ENCODE measurements at regions not wholly inside any gene's neighbourhood (a gene's known extent, or its start where the extent isn't known, plus 50 kb on each side); places are given as distances from the start of the nearest gene placed in this dataset.
A peak's percentile ranks its signal among the peaks of the same experiment; 100 is the strongest.
"Not testable (repeated sequence)": the region's sequence is repeated elsewhere in the genome, so short reads cannot be mapped to it uniquely, and the experiment has no call there.

GRCh38 chr5:102663749-102664530 is 91.2 kb upstream of the PAM start:
- no peak for TF ChIP-seq CTCF (conservative IDR thresholded peaks at IDR 0.05; ENCODE audit: low read depth, low read length)
- no peak for DNase-seq (ENCODE audit: low read depth)
- H3K4me3 ChIP-seq (ENCODE audit: low read depth, low read length) = no peak overlapping the region

- DNase-seq (ENCODE audit: low read depth) = no peak
- TF ChIP-seq CTCF (conservative IDR thresholded peaks at IDR 0.05; ENCODE audit: low read depth, low read length) = no peak
- no peak overlapping the region for H3K4me3 ChIP-seq (ENCODE audit: low read depth, low read length)
Measured at GRCh38 chr5:102664616-102665335, 90.3 kb upstream of the PAM start.

GRCh38 chr5:102666164-102666946 is 88.8 kb upstream of the PAM start:
- TF ChIP-seq CTCF (conservative IDR thresholded peaks at IDR 0.05; ENCODE audit: low read depth, low read length) = no peak
- H3K4me3 ChIP-seq (ENCODE audit: low read depth, low read length) = no peak overlapping the region
- DNase-seq (ENCODE audit: low read depth) = no peak

- no peak overlapping the region for H3K4me3 ChIP-seq (ENCODE audit: low read depth, low read length)
- no peak for DNase-seq (ENCODE audit: low read depth)
- no peak for TF ChIP-seq CTCF (conservative IDR thresholded peaks at IDR 0.05; ENCODE audit: low read depth, low read length)
Measured at GRCh38 chr5:102668220-102668932, 86.7 kb upstream of the PAM start.

- no peak for DNase-seq (ENCODE audit: low read depth)
- H3K4me3 ChIP-seq (ENCODE audit: low read depth, low read length) = no peak overlapping the region
- peak; percentile 91 for TF ChIP-seq CTCF (conservative IDR thresholded peaks at IDR 0.05; ENCODE audit: low read depth, low read length)
Measured at GRCh38 chr5:102670224-102670836, 84.8 kb upstream of the PAM start.

GRCh38 chr5:102671033-102671734 is 83.9 kb upstream of the PAM start:
- not testable (repeated sequence) for H3K4me3 ChIP-seq (ENCODE audit: low read depth, low read length); DNase-seq (ENCODE audit: low read depth)

Measured in epithelial cell of proximal tubule (primary cell).